ENCODE measurements at regions not wholly inside any gene's neighbourhood (a gene's known extent, or its start where the extent isn't known, plus 50 kb on each side); places are given as distances from the start of the nearest gene placed in this dataset.

GRCh38 chr21:18894387-18894786, 490.8 kb upstream of the TMPRSS15 start (continued):
- TF ChIP-seq PATZ1 (CRISPR knock-in tag; IDR thresholded peaks at IDR 0.05; ENCODE audit: borderline replicate concordance) (no peak), HNRNPLL (IDR thresholded peaks at IDR 0.05; ENCODE audit: low read depth, low read length, poor library complexity, severe bottlenecking) (no peak), MTA3 (IDR thresholded peaks at IDR 0.05; ENCODE audit: borderline replicate concordance) (no peak)

GRCh38 chr21:18899261-18899660, 495.7 kb upstream of the TMPRSS15 start:
- DNase-seq (ENCODE audit: extremely low read depth in 1 of 4, low spot score in 3 of 4) (no peak), ATAC-seq (no peak), FAIRE-seq (no peak)
- intact Hi-C loops (cut with micrococcal nuclease), result no loop called here
- no peaks in the 10 kb centered on the region for H3K4me1 ChIP-seq (replicated peaks in 1 of 2; ENCODE audit: control insufficient read depth in 2 of 2, insufficient read depth in 2 of 2, low read length in 2 of 2)
- no peak overlapping the region for H3K4me2 ChIP-seq (ENCODE audit: insufficient read depth, low read length)
- H3K9ac ChIP-seq (ENCODE audit: insufficient read depth in 1 of 2, low read depth in 2 of 2, low read length in 2 of 2), result no peak overlapping the region
- CTCF ChIA-PET (ENCODE audit: low intra/inter-chr PET ratio), result no interaction called here
- no peaks in the 10 kb centered on the region for H3K79me2 ChIP-seq (ENCODE audit: control insufficient read depth, insufficient read depth, low read length)
- no peaks in the 10 kb centered on the region for H3K9me3 ChIP-seq (replicated peaks; ENCODE audit: control insufficient read depth, insufficient read depth, low read depth, low read length)
- H3K9me1 ChIP-seq (ENCODE audit: control insufficient read depth, insufficient read depth, low read length), result no peaks in the 10 kb centered on the region
- POLR2A ChIA-PET, result no interaction called here
- H3K27ac ChIP-seq (ENCODE audit: extremely low read depth, low read depth, low read length), result no peak overlapping the region
- H4K20me1 ChIP-seq (replicated peaks; ENCODE audit: control insufficient read depth, insufficient read depth, low read length), result no peaks in the 10 kb centered on the region
- in situ Hi-C loops (cut with MboI), result no loop called here
- no peaks in the 10 kb centered on the region for H3K36me3 ChIP-seq (ENCODE audit: control insufficient read depth, insufficient read depth, low read length)
- H2AFZ ChIP-seq (ENCODE audit: low read depth, low read length), result no peak overlapping the region
- BruUV-seq (replicated peaks), result no TSS peak
- no peak overlapping the region for H3K4me3 ChIP-seq
- no peaks in the 10 kb centered on the region for H3K27me3 ChIP-seq (ENCODE audit: control insufficient read depth in 2 of 2, insufficient read depth in 2 of 2, low read length in 2 of 2)
- TF ChIP-seq E2F4 (CRISPR knock-in tag; IDR thresholded peaks at IDR 0.05; ENCODE audit: low read depth), result no peak
- TF ChIP-seq CREB5 (CRISPR knock-in tag; IDR thresholded peaks at IDR 0.05), result no peak
- no peak for TF ChIP-seq MECOM (CRISPR knock-in tag; IDR thresholded peaks at IDR 0.05)
- TF ChIP-seq KDM4B (IDR thresholded peaks at IDR 0.05; ENCODE audit: borderline replicate concordance in 2 of 2, low read depth in 1 of 2), result no peak
- no peak for TF ChIP-seq TSC22D4 (tag; IDR thresholded peaks at IDR 0.05)
- TF ChIP-seq PTTG1 (tag; IDR thresholded peaks at IDR 0.05; ENCODE audit: low read depth), result no peak
- no peak for TF ChIP-seq ZBTB34 (CRISPR knock-in tag; IDR thresholded peaks at IDR 0.05)
- no peak for TF ChIP-seq ZNF184 (CRISPR knock-in tag; IDR thresholded peaks at IDR 0.05)
- TF ChIP-seq ZNF79 (CRISPR knock-in tag; IDR thresholded peaks at IDR 0.05; ENCODE audit: low read depth), result no peak
- TF ChIP-seq ETV6 (IDR thresholded peaks at IDR 0.05; ENCODE audit: borderline replicate concordance in 1 of 2, low read depth in 2 of 2, low read length in 1 of 2), result no peak
- no peak for TF ChIP-seq ETV6 (CRISPR knock-in tag; IDR thresholded peaks at IDR 0.05; ENCODE audit: borderline replicate concordance)

All from K562 (cell line).